ENCODE measurements at regions not wholly inside any gene's neighbourhood (a gene's known extent, or its start where the extent isn't known, plus 50 kb on each side); places are given as distances from the start of the nearest gene placed in this dataset.

- H3K27me3 ChIP-seq (ENCODE audit: control insufficient read depth, insufficient read depth, low read length) = no peaks in the 10 kb centered on the region
- no peaks in the 10 kb centered on the region for H3K4me1 ChIP-seq (ENCODE audit: control insufficient read depth, insufficient read depth, low read length)
- no peak overlapping the region for H3K27ac ChIP-seq (ENCODE audit: low read length)
- WGBS (ENCODE audit: insufficient coverage, low lambda C conversion rate) = no CpG with 5 or more reads among the region's 8 CpGs
- DNase-seq = no peak
- no peaks in the 10 kb centered on the region for H3K36me3 ChIP-seq (ENCODE audit: control insufficient read depth, insufficient read depth, low read length)
- no peak overlapping the region for H3K4me3 ChIP-seq (ENCODE audit: low read length)
- H3K9me3 ChIP-seq (ENCODE audit: control insufficient read depth, low read depth, low read length) = no peaks in the 10 kb centered on the region
Measured at GRCh38 chr15:93166675-93167074, 77.7 kb upstream of the RGMA start.

- DNase-seq = no peak
- H3K36me3 ChIP-seq (ENCODE audit: control insufficient read depth, insufficient read depth, low read length) = no peaks in the 10 kb centered on the region
- no peaks in the 10 kb centered on the region for H3K27me3 ChIP-seq (ENCODE audit: control insufficient read depth, insufficient read depth, low read length)
- H3K9me3 ChIP-seq (ENCODE audit: control insufficient read depth, low read depth, low read length) = no peaks in the 10 kb centered on the region
- no peak overlapping the region for H3K4me3 ChIP-seq (ENCODE audit: low read length)
- no peaks in the 10 kb centered on the region for H3K4me1 ChIP-seq (ENCODE audit: control insufficient read depth, insufficient read depth, low read length)
- 50% methylated on average over 2 of the region's 10 CpGs for WGBS (ENCODE audit: insufficient coverage, low lambda C conversion rate)
- no peak overlapping the region for H3K27ac ChIP-seq (ENCODE audit: low read length)
Measured at GRCh38 chr15:93165734-93166470, 76.9 kb upstream of the RGMA start.

GRCh38 chr15:93164409-93164808 is 75.4 kb upstream of the RGMA start:
- no peak overlapping the region for H3K4me3 ChIP-seq (ENCODE audit: low read length)
- H3K9me3 ChIP-seq (ENCODE audit: control insufficient read depth, low read depth, low read length) = no peaks in the 10 kb centered on the region
- H3K4me1 ChIP-seq (ENCODE audit: control insufficient read depth, insufficient read depth, low read length) = no peaks in the 10 kb centered on the region
- 100% methylated on average over 1 of the region's 5 CpGs for WGBS (ENCODE audit: insufficient coverage, low lambda C conversion rate)
- H3K36me3 ChIP-seq (ENCODE audit: control insufficient read depth, insufficient read depth, low read length) = no peaks in the 10 kb centered on the region
- DNase-seq = no peak
- H3K27ac ChIP-seq (ENCODE audit: low read length) = no peak overlapping the region
- H3K27me3 ChIP-seq (ENCODE audit: control insufficient read depth, insufficient read depth, low read length) = no peaks in the 10 kb centered on the region

GRCh38 chr15:93162560-93162959 is 73.5 kb upstream of the RGMA start:
- Histone ChIP-seq H3K4me1 (ENCODE audit: control insufficient read depth, insufficient read depth, low read length) (no peaks in the 10 kb centered on the region), H3K4me3 (ENCODE audit: low read length) (no peak overlapping the region), H3K36me3 (ENCODE audit: control insufficient read depth, insufficient read depth, low read length) (no peaks in the 10 kb centered on the region), H3K9me3 (ENCODE audit: control insufficient read depth, low read depth, low read length) (no peaks in the 10 kb centered on the region), H3K27me3 (ENCODE audit: control insufficient read depth, insufficient read depth, low read length) (no peaks in the 10 kb centered on the region), H3K27ac (ENCODE audit: low read length) (no peak overlapping the region)
- WGBS (ENCODE audit: insufficient coverage, low lambda C conversion rate) = 60% methylated on average over 1 of the region's 5 CpGs
- no peak for DNase-seq

- no peaks in the 10 kb centered on the region for H3K4me1 ChIP-seq (ENCODE audit: control insufficient read depth, insufficient read depth, low read length)
- H3K27ac ChIP-seq (ENCODE audit: low read length) = no peak overlapping the region
- H3K4me3 ChIP-seq (ENCODE audit: low read length) = no peak overlapping the region
- H3K27me3 ChIP-seq (ENCODE audit: control insufficient read depth, insufficient read depth, low read length) = no peaks in the 10 kb centered on the region
- H3K36me3 ChIP-seq (ENCODE audit: control insufficient read depth, insufficient read depth, low read length) = no peaks in the 10 kb centered on the region
- H3K9me3 ChIP-seq (ENCODE audit: control insufficient read depth, low read depth, low read length) = peaks cover 5% of the 10 kb centered on the region
- no CpG with 5 or more reads among the region's 5 CpGs for WGBS (ENCODE audit: insufficient coverage, low lambda C conversion rate)
- no peak for DNase-seq
Measured at GRCh38 chr15:93159930-93160329, 70.9 kb upstream of the RGMA start.

GRCh38 chr15:93158097-93158900 is 69.3 kb upstream of the RGMA start:
- 100% methylated on average over 1 of the region's 13 CpGs for WGBS (ENCODE audit: insufficient coverage, low lambda C conversion rate)
- H3K4me1 ChIP-seq (ENCODE audit: control insufficient read depth, insufficient read depth, low read length) = no peaks in the 10 kb centered on the region

GRCh38 chr15:93154666-93155065 is 65.7 kb upstream of the RGMA start:
- no CpG with 5 or more reads among the region's 5 CpGs for WGBS (ENCODE audit: insufficient coverage, low lambda C conversion rate)
- DNase-seq = no peak
- Histone ChIP-seq H3K27me3 (ENCODE audit: control insufficient read depth, insufficient read depth, low read length) (peaks cover 4% of the 10 kb centered on the region), H3K27ac (ENCODE audit: low read length) (no peak overlapping the region), H3K4me1 (ENCODE audit: control insufficient read depth, insufficient read depth, low read length) (no peaks in the 10 kb centered on the region), H3K9me3 (ENCODE audit: control insufficient read depth, low read depth, low read length) (peaks cover 5% of the 10 kb centered on the region), H3K36me3 (ENCODE audit: control insufficient read depth, insufficient read depth, low read length) (no peaks in the 10 kb centered on the region), H3K4me3 (ENCODE audit: low read length) (no peak overlapping the region)

More at GRCh38 chr15:93158097-93158900, 69.3 kb upstream of the RGMA start:
- no peak overlapping the region for H3K4me3 ChIP-seq (ENCODE audit: low read length)
- H3K27ac ChIP-seq (ENCODE audit: low read length) = no peak overlapping the region
- peaks cover 5% of the 10 kb centered on the region for H3K9me3 ChIP-seq (ENCODE audit: control insufficient read depth, low read depth, low read length)
- H3K36me3 ChIP-seq (ENCODE audit: control insufficient read depth, insufficient read depth, low read length) = no peaks in the 10 kb centered on the region
- no peaks in the 10 kb centered on the region for H3K27me3 ChIP-seq (ENCODE audit: control insufficient read depth, insufficient read depth, low read length)
- DNase-seq = no peak

GRCh38 chr15:93152951-93153350 is 63.9 kb upstream of the RGMA start:
- no CpG with 5 or more reads among the region's 6 CpGs for WGBS (ENCODE audit: insufficient coverage, low lambda C conversion rate)
- Histone ChIP-seq H3K4me3 (ENCODE audit: low read length) (no peak overlapping the region), H3K36me3 (ENCODE audit: control insufficient read depth, insufficient read depth, low read length) (no peaks in the 10 kb centered on the region), H3K4me1 (ENCODE audit: control insufficient read depth, insufficient read depth, low read length) (no peaks in the 10 kb centered on the region), H3K9me3 (ENCODE audit: control insufficient read depth, low read depth, low read length) (peaks cover 5% of the 10 kb centered on the region), H3K27ac (ENCODE audit: low read length) (no peak overlapping the region), H3K27me3 (ENCODE audit: control insufficient read depth, insufficient read depth, low read length) (peaks cover 4% of the 10 kb centered on the region)
- DNase-seq = no peak

- DNase-seq = no peak
- no CpG with 5 or more reads among the region's 5 CpGs for WGBS (ENCODE audit: insufficient coverage, low lambda C conversion rate)
- Histone ChIP-seq H3K27ac (ENCODE audit: low read length) (no peak overlapping the region), H3K9me3 (ENCODE audit: control insufficient read depth, low read depth, low read length) (peaks cover 5% of the 10 kb centered on the region), H3K4me3 (ENCODE audit: low read length) (no peak overlapping the region), H3K4me1 (ENCODE audit: control insufficient read depth, insufficient read depth, low read length) (no peaks in the 10 kb centered on the region), H3K27me3 (ENCODE audit: control insufficient read depth, insufficient read depth, low read length) (peaks cover 4% of the 10 kb centered on the region), H3K36me3 (ENCODE audit: control insufficient read depth, insufficient read depth, low read length) (no peaks in the 10 kb centered on the region)
Measured at GRCh38 chr15:93152360-93152759, 63.3 kb upstream of the RGMA start.

GRCh38 chr15:93150910-93151881 is 62.2 kb upstream of the RGMA start:
- H3K4me3 ChIP-seq (ENCODE audit: low read length) = no peak overlapping the region
- H3K36me3 ChIP-seq (ENCODE audit: control insufficient read depth, insufficient read depth, low read length) = no peaks in the 10 kb centered on the region
- H3K4me1 ChIP-seq (ENCODE audit: control insufficient read depth, insufficient read depth, low read length) = no peaks in the 10 kb centered on the region
- peaks cover 4% of the 10 kb centered on the region for H3K27me3 ChIP-seq (ENCODE audit: control insufficient read depth, insufficient read depth, low read length)
- H3K27ac ChIP-seq (ENCODE audit: low read length) = no peak overlapping the region
- DNase-seq = no peak
- H3K9me3 ChIP-seq (ENCODE audit: control insufficient read depth, low read depth, low read length) = peaks cover 5% of the 10 kb centered on the region
- WGBS (ENCODE audit: insufficient coverage, low lambda C conversion rate) = 95% methylated on average over 2 of the region's 14 CpGs
